ENCODE measurements at regions not wholly inside any gene's neighbourhood (a gene's known extent, or its start where the extent isn't known, plus 50 kb on each side); places are given as distances from the start of the nearest gene placed in this dataset.

DNA sequence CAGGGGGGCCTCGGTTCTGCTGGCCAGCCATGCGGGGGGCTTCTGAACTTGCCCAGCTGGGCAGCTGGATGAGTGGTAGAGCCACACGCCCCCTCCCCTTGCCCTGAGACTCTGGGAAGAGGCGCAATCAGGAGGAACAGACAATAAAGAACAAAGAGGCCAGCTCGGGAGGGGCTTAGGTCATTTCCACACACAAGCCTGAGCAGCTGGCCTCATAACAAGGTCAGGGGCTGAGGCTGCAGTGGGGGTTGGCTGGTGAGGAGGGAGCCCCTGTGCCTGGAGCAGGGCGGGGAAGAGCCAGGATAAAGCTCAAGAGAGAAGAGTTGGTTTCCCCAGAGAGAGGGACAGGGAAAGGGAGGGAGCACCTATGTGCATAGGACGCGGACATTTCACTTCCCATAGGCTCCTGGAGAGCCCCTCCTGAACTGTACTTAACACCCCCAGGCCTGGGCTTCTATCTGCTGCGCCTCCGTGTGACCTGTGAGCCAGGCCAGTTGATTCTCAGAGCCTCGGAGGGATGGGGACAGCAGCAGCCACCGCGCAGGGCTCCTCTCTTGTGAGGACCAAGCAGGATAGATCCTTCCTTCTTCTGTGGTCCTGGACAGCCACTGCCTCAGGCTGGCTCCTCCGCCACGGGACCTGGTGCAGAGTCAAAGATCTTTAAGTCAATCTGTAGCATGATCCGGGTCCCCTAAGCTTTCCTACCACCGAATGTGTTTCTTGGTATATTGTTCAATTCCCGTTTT, 75.3 kb upstream of the GGTA1 start:
- TF ChIP-seq, protein P1, sequence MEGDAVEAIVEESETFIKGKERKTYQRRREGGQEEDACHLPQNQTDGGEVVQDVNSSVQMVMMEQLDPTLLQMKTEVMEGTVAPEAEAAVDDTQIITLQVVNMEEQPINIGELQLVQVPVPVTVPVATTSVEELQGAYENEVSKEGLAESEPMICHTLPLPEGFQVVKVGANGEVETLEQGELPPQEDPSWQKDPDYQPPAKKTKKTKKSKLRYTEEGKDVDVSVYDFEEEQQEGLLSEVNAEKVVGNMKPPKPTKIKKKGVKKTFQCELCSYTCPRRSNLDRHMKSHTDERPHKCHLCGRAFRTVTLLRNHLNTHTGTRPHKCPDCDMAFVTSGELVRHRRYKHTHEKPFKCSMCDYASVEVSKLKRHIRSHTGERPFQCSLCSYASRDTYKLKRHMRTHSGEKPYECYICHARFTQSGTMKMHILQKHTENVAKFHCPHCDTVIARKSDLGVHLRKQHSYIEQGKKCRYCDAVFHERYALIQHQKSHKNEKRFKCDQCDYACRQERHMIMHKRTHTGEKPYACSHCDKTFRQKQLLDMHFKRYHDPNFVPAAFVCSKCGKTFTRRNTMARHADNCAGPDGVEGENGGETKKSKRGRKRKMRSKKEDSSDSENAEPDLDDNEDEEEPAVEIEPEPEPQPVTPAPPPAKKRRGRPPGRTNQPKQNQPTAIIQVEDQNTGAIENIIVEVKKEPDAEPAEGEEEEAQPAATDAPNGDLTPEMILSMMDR (IDR thresholded peaks at IDR 0.05): no peak

DNA sequence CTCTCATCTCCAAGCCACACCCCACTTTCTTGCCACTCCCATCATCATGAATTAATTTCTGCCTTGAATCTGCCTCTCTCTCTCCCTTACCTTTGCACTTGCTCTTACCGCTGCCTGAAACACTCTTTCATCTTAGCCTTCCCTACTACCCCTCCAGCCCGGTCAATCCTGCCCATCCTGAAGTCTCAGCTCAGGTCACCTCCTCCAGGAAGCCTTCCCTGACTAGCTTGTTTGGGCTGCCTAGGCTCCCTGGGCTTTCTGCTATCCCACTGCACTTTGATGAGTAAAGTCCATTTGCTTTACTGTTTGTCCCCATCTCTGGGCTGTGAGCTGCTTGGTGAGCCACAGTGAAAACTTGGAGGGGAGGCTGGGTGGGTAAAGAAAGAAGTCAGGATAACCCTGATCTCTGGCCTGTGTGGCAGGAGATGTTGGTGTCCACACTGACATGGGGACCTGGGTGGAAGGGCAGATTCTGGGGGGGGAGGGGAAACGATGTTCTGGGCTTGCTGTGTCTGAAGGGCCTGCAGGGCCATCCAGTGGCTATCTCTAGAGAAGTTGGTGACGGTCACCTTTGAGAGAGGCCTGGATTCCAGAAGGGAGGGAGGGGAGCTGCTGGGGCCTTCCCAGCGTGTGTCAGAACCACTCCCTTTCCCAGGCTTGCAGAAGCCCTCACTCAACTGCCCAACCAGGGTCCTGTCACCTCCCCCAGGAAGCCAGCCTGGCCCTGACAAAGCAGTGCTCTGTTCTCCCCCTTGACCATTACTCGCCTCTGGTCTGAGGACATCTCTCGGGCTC, 75.0 kb upstream of the DAB2IP start:
- TF ChIP-seq, protein P1 (IDR thresholded peaks at IDR 0.05): no peak

DNA sequence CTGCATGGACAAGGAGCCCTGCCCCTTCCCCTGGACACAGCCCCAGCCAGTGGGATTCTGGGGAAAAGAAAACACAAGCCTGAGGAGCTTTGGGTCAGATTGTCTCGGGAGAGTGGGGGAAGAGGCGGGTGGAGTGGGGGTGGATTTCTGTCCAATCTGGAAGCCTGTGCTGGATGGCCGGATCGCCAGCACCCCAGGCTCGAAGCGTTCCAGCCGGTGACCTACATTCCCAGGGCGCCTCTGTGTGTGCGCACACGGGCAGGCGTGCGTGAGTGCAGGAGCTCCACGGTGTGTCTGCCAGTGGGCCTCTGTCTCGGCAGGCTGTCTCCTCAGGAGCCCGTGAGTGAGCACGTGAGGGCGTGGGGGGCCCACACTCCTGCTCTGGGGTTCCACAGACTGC, 74.3 kb upstream of the DAB2IP start:
- TF ChIP-seq, protein P1 (IDR thresholded peaks at IDR 0.05): no peak

DNA sequence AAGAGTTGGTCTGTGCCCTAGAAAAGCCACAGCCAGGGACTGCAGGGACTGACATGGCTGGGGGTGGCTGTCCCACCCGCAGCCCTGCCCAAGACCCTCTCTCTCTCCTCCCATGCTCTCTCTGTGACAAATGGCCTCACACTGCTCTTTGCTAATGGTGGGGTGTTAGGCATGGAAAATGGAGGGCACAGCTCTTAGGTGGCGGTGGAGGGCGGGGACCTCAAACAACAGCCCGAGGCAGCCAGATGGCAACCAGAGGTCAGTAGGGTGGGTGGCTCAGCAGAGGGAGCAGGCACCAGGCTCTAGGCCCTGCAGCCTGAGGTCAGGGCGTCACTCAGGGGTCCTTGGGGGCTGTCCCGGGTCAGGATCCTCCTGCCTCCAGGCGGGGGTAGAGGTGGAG, 73.9 kb upstream of the DAB2IP start:
- TF ChIP-seq, protein P1 (IDR thresholded peaks at IDR 0.05): no peak

DNA sequence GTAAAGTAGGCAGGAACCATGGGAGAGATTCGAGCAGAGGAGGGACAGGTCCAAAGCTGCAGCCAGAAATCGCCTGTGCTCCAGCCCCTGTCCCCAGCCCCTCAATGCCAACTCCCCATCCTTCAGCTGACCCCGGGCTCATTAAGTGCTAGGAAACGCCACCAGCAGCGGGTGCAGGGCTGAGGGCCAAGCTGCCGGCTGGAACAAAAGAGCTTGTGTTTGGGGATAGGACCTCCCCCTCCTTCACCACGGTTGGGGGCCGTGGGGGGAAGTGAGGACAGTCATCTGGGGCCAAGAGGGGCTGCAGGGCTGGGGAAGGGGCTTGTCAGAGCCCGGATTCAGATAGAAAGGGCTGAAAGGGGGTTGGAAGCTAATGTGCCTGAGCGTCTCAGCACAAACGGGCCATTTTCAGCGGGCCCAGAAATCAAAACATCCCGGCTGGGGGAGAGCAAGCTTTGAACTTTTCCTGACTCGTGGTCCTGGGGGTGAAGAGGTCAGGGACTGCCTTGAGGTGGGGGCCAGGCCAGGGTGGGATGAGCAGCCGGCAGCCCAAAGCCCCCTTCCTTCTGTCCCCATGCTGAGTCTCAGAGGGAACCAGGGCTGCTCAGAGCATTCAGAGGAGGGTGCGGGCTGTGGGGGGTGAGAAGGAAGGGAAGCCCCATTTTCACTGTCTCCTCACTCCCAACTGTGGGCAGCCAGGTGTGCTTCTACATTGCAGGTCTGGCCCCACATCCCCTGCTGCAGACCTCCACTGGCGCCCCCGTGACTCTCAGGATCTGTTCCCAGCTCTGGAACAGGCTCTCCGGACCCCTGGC, 69.4 kb upstream of the DAB2IP start:
- TF ChIP-seq, protein P1 (IDR thresholded peaks at IDR 0.05): no peak

DNA sequence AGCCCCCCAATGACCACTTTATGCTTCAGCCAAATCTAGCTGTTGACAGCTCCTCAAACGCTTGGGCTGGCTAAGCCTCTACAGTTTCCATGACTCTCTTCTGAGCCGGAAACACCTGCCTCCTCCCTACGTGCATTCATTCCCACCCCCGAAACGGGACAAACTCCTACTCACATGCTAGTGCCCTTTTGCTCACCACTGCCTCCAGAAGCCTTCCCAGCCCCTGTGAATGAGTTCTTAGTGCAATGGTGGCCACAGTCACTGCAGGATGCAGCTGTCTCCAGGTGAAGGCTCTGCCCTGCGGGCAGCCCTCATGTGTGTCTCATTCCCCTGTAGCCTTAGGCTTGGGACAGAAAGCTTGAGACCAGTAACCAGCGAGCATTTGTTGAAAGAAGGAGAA, 68.8 kb upstream of the DAB2IP start:
- TF ChIP-seq, protein P1 (IDR thresholded peaks at IDR 0.05): no peak

DNA sequence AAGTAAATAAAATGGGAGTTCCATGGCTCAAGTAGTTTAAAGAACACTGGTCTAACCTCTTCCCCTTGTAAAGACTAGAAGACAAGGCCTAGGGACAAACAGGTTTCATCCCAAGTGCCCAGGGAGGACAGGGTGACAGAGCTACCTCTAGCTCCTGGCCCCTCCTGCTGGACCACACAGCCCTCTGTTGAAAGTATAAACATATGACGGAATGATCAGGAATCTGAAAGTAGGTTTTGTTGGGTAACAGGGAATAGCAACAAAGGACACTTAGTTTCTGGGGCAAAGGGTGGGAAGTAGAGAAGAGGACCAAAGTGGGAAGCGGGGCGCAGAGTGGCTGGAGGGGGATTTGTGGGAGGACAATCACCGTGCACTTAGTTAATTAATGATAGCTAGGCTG, 67.0 kb upstream of the DAB2IP start:
- TF ChIP-seq, protein P1 (IDR thresholded peaks at IDR 0.05): no peak

Measured in LNCAP (cell line).